ENCODE measurements at regions not wholly inside any gene's neighbourhood (a gene's known extent, or its start where the extent isn't known, plus 50 kb on each side); places are given as distances from the start of the nearest gene placed in this dataset.

- TF ChIP-seq EZH2phosphoT487 (IDR thresholded peaks at IDR 0.05; ENCODE audit: low read depth, severe bottlenecking, unreplicated experiment), result no peak
- no peak for TF ChIP-seq CTCF (IDR thresholded peaks at IDR 0.05; ENCODE audit: poor library complexity)
- no peak for TF ChIP-seq EZH2 (IDR thresholded peaks at IDR 0.05; ENCODE audit: borderline replicate concordance)
These were observed 496.8 kb downstream of the MAT2B start for GRCh38 chr5:164002214-164002613.

Measured in hepatocyte (in vitro differentiated cells).